GM18499 (cell line): ENCODE measurements at regions not wholly inside any gene's neighbourhood (a gene's known extent, or its start where the extent isn't known, plus 50 kb on each side); places are given as distances from the start of the nearest gene placed in this dataset.

Experiments used
- ATAC-seq: cut with Tn5 transposase; IDR thresholded peaks from one replicate; pipeline ENCODE4 v1.9.1; 2021; ENCODE audit warnings: moderate number of reproducible peaks; ENCODE audit not compliant: insufficient read depth, unreplicated experiment

DNA sequence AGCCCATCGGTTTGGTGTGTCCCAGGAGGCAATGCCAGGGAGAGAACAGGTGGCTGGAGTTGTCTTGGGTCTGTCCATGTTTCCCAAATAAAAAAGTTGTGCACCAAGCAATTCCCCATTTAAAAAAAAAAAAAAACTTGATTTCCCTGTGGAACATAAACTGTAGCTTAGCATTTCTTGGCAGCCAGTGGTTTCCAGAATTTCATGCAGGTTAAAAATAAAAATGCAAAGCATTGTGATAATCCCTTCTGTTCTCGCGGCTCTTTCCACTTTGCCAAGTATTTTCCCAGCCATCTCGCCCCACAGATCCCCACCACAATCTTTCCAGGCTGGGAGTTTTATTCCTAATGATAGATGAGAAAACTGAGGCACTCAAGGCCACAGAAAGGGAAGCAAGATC is 51.4 kb upstream of the MSX1 start:
- no peak for ATAC-seq

DNA sequence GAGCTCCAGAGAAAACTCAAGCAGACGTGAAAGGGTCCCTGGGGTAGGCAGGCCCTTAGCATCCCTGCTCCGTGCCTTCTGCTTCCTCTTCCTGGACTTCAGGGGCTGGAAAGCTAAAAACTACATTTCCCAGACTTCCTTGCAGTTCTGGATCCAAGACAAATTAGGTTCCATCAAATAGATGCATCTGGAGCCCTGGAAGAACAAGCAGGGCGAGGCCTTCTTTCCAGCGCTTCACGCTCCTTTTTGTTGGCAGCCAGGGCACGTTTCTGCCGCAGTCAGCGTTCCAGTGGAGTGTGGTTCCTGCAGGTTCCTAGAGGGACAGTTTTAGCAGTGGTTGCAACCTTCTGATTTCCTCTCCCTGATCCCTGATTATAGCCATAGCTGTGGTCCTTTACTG is 53.6 kb upstream of the MSX1 start:
- no peak for ATAC-seq

DNA sequence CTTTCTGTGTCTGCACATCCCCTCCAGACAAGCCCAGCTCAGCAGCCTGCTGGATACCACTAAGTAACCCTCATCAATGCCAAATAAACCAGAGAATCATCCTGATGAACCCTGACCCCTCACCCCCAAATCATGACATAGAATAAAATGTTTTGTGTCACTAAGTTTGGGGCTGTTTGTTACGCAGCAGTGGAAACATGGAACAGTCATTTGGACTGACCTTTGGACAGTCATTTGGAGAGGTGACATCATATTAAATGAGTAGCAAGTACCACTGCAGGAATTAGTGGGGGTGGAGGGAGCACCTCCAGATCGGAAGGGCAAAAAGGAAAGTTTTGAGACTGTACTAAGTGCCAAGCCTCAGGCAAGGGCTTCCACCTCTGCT is 55.6 kb upstream of the MSX1 start:
- no peak for ATAC-seq

DNA sequence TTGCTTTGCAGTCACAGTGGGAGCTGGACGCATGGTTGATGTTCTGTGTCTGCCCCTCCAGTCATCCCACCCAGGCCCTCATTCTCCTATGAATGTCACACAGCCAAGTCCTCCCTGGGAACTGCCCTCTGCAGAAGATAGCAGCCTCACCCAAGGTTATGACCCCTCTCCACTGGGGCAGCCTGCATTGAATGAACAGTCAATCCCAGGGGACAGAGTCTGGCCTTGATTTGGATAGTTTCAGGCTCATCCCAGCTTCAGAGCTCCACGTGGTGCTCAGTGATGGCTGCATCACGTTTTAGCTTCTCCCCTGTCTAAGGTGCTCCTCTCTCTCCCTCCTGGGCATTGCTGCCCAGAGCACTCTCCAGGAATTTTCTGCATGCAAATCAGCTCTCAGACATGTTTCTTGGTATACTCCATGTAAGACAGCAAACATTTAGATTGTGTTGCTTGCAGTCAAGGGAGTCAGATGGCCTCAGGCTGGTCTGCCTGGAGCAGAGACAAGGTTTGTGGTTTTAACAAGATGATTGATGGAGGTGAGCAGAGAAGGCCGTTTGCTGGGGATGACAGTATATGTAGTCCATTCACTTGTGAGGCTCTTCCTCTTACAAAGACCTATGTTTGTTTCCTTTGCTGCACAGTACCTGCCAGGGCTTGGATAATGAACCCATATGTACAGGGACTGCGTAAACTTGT is 56.1 kb upstream of the MSX1 start:
- ATAC-seq: no peak

DNA sequence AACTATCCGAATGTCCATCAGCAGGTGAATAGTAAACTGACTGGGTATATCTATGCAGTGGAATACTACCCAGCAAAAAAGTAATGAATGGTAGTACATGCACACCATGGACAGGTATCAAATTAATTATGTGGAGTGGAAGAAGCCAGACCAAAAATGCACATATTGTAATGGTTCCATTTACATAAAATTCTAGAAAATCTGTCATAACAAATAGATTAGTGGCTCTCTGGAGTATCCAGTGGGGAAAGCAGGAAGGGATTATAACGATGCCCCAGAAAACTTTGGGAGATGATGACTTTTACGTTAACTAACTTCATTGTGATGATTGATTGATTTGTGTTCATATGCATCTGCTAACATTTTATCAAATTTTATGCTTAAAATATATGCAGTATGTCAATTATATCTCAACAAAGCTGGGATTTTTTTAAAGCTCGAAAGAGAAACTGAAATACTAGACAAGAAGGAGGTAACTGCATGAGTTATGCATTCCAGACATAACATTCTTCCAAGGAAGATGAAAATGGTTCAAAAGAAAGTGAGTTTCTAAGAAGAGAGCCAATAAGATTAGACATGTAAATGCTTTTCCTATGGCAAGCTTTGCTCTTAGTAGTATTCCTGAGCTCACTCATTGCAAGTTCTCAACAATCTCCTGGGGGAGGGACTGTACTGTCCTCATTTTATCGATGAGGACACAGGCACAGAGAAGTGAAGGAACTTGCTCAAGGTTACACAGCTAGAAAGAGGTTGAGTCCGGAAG is 58.6 kb upstream of the MSX1 start:
- ATAC-seq: no peak

DNA sequence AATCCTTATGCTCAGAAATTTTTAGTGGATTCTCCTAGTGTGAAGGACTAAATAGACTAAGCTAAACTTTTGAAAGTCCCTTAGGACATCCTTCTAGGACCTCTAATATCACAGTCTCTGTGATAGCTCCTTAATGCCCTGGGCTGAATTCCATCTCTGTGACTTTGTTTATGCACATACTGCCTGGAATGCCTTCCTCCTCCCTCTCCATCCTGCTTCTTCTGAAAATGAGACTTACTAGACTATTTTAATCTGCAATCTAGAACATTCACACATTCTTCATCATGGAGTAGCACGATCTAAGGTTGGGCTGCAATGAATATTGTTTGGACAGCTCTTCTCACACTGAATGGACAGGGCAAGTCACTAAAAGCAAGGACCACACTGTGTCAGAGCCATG is 65.0 kb upstream of the MSX1 start:
- no peak for ATAC-seq

DNA sequence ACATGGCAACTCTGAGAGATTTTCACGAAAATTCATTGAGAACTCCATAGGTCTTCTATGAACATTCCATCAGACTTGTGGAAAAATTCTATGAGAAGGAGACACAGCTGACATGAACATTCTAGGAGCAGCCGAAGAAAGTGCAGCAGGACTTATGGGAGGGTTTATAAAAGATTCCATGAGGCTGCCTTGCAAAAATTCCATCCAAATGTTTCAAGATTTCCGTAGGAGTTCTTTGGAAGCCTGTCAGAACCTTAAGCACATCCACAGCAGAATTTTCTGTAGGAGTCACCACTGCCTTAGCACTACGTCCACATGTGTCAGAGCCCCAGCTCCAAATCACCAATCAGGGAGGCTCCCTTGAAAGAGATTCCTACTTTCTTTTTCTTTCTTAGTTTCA is 67.0 kb upstream of the MSX1 start:
- no peak for ATAC-seq

DNA sequence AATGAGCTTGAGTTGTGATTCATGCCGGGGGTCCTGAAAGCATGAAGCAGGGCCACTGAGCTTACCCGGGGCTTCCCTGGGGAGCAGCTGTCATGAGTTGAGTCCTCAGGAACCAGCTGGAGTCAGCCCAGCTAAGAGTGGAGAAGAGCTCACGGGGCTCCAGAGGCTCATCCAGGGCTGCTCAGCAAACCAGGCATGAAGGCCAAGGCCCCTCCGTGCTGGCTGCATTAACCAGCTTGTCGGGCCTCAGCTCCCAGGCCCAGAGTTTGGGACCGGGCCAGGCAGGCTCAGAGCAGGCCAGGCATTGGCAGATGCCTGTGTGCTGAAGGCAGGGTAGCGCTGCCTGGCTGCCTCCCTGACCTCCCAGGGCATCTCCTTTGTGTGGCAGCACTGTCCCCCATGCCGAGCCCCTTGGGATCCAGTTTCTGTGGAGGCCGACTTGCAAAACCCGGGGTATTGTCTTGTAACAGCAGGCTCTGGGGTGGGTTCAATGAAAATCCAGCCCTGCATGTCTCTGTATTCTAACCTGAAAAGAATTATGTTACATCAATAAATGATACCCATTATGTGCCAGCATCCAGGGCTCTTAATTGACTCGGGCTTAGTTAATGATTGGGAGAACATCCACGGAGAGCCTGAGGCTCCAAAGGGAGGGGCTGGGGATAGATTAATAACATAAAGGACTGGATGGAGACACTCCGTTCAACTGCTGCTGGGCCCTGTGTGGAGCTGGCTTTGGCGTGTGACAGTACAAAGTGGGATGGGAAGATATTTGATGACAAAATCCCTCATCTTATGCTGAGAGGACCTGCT is 68.0 kb upstream of the MSX1 start:
- ATAC-seq: no peak

DNA sequence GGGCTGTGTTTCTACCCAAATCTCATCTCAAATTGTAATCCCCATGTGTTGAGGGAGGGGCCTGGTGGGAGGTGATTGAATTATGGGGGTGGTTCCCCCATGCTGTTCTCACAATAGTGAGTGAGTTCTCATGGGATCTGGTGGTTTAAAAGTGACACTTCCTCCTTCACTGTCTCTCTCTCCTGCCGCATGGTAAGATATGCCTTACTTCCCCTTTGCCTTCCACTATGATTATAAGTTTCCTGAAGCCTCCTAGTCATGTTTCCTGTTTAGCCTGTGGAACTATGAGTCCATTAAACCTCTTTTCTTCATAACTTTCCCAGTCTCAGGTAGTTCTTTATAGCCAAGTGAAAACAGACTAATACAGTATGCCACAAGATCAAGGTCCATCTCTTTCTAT is 70.0 kb upstream of the MSX1 start:
- ATAC-seq: no peak

DNA sequence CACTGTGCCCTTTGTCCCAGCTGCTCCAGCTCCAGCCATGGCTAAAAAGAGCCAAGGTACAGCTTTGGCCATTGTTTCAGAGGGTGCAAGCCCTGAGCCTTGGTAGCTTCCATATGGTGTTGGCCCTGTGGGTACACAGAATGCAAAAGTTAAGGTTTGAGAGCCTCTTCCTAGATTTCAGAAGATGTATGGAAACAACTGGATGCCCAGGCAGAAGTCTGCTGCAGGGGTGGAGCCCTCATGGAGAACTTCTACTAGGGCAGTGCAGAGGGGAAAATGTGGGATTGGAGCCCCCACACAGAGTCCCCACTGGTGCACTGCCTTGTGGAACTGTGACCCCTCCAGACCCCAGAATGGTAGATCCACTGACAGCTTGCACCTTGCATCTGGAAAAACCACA is 70.9 kb upstream of the MSX1 start:
- no peak for ATAC-seq

DNA sequence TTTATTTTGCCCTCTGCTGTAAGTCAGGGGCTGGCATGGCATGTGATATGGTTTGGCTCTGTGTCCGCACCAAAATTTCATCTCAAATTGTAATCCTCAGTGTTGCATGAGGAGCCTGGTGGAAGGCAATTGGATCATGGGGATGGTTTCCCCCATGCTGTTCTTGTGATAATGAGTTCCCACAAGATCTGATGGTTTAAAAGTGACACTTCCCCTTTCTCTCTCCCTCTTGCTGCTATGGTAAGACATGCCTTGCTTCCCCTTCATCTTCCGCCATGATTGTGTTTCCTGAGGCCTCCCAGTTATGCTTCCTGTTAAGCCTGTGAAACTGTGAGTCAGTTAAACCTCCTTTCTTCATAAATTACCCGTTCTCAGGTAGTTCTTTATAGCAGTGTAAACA is 72.0 kb upstream of the MSX1 start:
- no peak for ATAC-seq

DNA sequence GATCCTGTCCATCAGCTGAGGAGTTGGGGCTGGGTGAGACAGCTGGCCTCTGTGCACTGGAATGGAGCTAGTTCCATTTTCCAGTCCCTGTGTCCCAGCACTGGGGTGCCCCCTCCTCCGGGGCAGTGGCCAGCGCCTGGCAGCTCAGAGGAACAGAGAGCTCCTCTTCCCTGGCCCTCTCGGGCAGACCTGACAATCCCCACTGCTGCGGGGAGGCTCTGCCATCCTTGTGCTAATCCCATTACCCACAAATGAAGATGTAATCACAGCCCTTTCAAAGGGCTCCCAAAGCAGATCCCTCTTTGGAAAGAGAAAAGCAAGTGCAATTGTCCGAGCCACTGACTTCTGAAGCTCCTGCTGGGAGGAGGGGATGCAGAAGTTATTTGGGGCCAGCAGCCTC is 75.1 kb upstream of the MSX1 start:
- ATAC-seq: no peak

DNA sequence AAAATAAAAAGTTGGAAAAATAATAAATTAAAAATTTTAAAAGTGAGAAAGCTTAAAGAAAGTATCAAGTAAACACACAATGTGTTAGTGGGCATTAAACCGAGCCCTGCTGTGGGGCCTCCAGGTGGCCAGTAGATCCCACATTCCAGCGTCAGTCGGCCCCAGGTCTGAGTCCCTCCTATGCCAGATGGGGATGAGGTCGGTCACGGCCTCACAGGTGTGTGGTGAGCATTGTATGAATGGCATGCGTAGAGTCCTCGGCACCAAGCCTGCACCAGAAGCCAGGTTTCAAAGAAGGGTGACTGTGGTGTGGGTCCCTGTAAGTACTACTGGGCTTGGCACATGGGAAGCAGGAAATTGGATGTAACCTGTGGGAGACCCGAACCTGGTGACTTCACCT is 75.6 kb upstream of the MSX1 start:
- ATAC-seq: no peak

DNA sequence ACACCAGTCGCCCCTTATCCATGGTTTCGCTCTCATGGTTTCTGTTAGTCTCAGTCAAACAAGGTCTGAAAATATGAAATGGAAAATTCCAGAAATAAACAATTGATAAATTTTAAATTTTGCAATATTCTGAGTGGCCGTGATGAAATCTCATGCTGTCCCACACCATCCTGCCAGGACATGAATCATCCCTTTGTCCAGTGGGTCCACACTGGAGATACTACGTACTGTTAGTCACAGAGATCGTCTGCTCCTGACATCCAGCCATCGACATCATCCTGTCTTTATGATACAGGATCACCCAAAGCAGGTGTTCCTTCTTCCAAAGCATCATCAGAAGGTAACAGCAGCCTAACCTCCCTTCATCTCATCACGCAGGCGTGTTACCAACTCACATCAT is 76.5 kb upstream of the MSX1 start:
- no peak for ATAC-seq

DNA sequence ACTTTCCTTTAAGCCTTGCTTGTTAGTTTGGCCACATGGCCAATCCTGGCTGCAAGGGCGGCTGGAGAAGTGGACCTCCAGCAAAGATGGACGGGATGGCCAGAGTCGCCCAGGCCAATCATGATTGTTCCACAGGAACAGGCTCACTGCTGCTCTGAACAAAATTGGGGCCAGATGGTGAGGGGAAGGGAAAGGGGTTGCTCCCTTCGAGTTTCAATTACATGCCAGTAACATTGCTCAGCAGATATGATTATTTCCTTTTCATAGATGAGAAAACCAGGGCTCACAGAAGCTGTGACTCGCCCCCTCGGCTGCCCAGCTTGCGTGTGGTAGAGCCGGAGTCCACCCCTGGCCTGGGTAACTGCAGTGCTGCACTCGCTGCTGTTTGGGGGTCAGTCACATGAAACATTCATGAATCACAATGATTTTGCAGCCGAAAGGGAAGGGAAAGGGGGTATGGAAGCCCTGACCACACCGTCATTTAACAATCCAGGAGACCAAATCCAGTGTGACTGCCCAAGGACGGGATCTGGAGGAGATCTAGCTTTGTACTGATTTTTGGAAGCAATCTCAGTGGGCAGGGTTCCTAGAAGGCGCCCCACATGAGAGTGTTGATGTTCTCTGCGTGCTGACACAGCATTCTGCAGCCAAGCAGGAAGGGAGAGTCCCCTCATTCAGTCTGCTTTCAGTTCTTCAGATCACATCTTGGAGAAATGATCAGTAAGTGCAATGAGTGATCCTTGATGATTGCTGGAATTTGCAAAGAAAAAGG is 77.3 kb upstream of the MSX1 start:
- ATAC-seq: no peak

DNA sequence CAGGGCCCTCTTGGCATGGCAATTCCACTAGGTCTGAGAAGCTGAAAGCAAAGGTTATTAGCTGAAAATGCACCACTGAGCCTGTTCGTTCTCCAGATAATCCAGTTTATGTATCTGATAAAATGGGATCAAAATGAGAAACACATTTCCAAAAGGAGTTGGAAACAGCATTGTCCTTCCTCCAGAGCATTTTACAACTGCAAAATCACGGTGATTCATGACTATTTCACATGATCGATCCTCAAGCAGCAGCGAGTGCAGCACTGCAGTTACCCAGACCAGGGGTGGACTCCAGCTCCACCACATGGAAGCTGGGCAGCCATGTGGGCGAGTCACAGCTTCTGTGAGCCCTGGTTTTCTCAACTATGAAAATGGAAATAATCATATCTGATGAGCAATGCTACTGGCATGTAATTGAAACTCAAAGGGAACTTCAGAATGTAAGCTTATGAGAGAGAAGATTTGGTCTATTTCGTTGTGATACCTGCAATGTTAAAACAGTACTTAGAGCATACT is 78.7 kb upstream of the MSX1 start:
- ATAC-seq: no peak

DNA sequence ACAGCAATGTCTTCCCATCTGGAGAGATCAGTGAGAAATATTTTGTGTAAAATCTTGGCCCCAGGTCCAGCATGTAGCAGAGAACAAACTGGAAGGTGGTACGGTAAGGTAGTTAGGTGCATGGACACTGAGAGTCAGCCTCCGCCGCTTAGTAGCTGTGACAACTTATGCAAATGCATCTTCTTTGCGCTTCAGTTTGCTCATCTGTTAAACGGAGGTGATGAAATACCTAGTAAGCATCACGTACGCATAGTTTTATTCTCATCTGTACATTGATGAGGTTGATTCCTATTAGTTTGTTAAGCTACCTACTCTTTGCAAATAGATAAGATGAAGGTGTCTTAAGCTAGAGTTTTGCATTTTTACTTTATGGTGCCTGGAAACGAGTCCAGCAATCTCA is 80.0 kb upstream of the MSX1 start:
- no peak for ATAC-seq

DNA sequence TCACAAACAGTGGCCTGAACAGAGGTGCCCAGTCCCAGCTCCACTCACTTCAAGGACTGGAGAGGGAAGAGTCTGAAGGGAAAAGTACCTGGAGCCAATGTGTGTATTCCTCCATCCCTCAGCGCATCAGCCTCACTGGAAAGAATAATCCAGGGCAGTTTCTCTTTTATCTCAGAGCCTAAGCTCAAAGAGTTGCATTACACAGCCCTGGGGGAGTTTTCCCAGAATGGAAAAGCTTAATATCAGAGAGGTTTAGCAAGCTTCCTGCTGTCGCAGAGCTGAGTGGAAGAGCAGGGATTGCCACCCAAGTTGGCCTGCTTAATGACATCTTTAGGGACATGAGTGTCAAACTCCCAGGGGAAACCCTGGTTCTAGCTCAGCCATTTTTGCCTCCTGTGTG is 80.4 kb upstream of the MSX1 start:
- no peak for ATAC-seq

DNA sequence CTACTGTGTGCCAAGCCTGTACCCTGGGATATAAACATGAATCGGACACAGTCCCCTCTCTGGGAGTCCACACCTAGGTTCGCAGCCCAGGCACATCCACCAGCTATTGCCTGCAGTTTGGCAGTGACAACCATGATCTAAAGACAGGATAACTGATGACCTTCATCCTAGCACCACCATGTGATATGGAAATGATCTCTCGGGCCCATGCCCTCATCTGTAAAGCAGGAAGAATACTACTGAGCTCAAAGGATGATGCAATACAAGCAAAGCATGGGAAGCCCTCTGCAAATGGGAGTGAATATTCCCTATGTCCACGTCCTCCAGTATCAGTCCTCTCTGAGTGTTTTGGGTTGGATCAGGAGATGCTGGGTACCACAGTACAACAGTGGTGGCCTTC is 80.9 kb upstream of the MSX1 start:
- no peak for ATAC-seq

DNA sequence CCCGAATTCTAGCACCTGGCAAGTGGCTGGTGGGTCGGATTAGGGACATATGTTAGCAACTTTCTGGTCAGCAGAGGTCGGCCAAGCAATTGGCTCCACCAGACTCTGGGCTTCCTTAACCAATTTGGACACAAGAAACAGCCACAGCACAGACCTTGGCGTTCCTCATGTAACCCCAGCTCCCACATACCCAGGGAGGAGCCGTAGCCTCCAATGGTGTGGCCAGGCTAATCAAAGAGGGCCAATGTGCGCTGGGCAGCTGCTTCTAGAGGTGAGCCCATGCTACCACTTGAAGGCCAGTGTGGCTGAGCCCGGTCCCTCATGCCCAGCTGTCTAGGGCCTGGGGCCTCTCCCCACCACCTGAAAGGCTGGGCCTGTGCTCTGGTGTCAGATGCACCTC is 82.5 kb upstream of the MSX1 start:
- no peak for ATAC-seq

DNA sequence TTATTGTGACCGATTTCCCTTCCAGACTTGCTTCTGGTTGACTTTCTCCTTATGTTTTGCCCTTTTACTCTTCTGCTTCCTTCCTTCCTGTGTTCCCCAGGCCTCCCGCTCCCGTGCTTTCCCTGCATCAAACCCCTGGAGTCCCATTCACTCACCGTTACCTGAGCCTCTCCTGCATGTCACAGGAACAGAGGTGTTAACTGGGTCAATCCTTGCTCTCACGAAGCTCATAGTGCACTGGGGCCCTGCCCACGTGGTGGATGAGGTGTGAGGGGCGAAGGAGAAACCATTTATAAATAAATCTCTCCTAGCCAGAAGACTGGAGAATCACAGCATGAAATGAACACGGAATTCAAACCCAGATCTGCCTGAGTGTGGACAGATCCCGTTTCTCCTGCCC is 83.1 kb upstream of the MSX1 start:
- ATAC-seq: no peak
